BJ (cell line): ENCODE measurements at regions not wholly inside any gene's neighbourhood (a gene's known extent, or its start where the extent isn't known, plus 50 kb on each side); places are given as distances from the start of the nearest gene placed in this dataset.

Experiments
- CTCF ChIA-PET: fragments of 350-600 bp; formaldehyde crosslinking; extraction: SDS; loops from one replicate; lab custom pipeline; 2021; ENCODE audit warnings: antibody characterized with exemption, inconsistent platforms; lab: Yijun Ruan, JAX
- POLR2A ChIA-PET: fragments of 300-600 bp; sonication (Branson Sonifier 250); formaldehyde crosslinking; extraction: SDS; loops from one replicate; lab custom pipeline; 2021; ENCODE audit warnings: antibody characterized with exemption; lab: Charles Lee
- DNase-seq: peaks from one replicate; pipeline ENCODE4 v3.0.0-alpha.2; 2011; ENCODE audit warnings: low read depth
- H3K27me3 ChIP-seq: 2 replicates; pipeline ENCODE4 v1.6.0; 2011; ENCODE audit warnings: low read length; ENCODE audit not compliant: control insufficient read depth, insufficient read depth
- H3K36me3 ChIP-seq: 2 replicates; pipeline ENCODE4 v1.5.1; 2011; ENCODE audit warnings: low read length; ENCODE audit not compliant: control insufficient read depth, insufficient read depth
- H3K4me3 ChIP-seq: 2 replicates; pipeline ENCODE4 v1.5.1; 2011; ENCODE audit warnings: low read depth, mild to moderate bottlenecking, control low read depth, low read length
- TF ChIP-seq, protein P1 (sequence below): IDR thresholded peaks from 2 replicates; pipeline ENCODE4 v1.5.1; 2011; ENCODE audit warnings: low read depth, mild to moderate bottlenecking, control low read depth, inconsistent platforms, low read length, moderate library complexity; ENCODE audit not compliant: insufficient read depth

GRCh38 chr6:145112711-145113148, 622.6 kb downstream of the EPM2A start:
- no peak for DNase-seq
- TF ChIP-seq, protein P1, sequence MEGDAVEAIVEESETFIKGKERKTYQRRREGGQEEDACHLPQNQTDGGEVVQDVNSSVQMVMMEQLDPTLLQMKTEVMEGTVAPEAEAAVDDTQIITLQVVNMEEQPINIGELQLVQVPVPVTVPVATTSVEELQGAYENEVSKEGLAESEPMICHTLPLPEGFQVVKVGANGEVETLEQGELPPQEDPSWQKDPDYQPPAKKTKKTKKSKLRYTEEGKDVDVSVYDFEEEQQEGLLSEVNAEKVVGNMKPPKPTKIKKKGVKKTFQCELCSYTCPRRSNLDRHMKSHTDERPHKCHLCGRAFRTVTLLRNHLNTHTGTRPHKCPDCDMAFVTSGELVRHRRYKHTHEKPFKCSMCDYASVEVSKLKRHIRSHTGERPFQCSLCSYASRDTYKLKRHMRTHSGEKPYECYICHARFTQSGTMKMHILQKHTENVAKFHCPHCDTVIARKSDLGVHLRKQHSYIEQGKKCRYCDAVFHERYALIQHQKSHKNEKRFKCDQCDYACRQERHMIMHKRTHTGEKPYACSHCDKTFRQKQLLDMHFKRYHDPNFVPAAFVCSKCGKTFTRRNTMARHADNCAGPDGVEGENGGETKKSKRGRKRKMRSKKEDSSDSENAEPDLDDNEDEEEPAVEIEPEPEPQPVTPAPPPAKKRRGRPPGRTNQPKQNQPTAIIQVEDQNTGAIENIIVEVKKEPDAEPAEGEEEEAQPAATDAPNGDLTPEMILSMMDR = no peak
- Histone ChIP-seq H3K36me3 (no peaks in the 10 kb centered on the region), H3K4me3 (no peak overlapping the region), H3K27me3 (no peaks in the 10 kb centered on the region)
- CTCF ChIA-PET = no interaction called here
- POLR2A ChIA-PET = no interaction called here

GRCh38 chr6:145115638-145116037, 619.7 kb downstream of the EPM2A start:
- POLR2A ChIA-PET = no interaction called here
- TF ChIP-seq, protein P1 = no peak
- DNase-seq = no peak

GRCh38 chr6:145116591-145117178, 618.6 kb downstream of the EPM2A start:
- Histone ChIP-seq H3K27me3 (no peaks in the 10 kb centered on the region), H3K4me3 (no peak overlapping the region), H3K36me3 (no peaks in the 10 kb centered on the region)
- ChIA-PET POLR2A (no interaction called here), CTCF (no interaction called here)
- TF ChIP-seq, protein P1 = no peak
- no peak for DNase-seq

More at GRCh38 chr6:145115638-145116037, 619.7 kb downstream of the EPM2A start:
- CTCF ChIA-PET = no interaction called here
- Histone ChIP-seq H3K27me3 (no peaks in the 10 kb centered on the region), H3K4me3 (no peak overlapping the region), H3K36me3 (no peaks in the 10 kb centered on the region)

- Histone ChIP-seq H3K36me3 (no peaks in the 10 kb centered on the region), H3K27me3 (no peaks in the 10 kb centered on the region), H3K4me3 (no peak overlapping the region)
- ChIA-PET CTCF (no interaction called here), POLR2A (no interaction called here)
- DNase-seq = no peak
- TF ChIP-seq, protein P1 = no peak
These were observed 617.1 kb downstream of the EPM2A start for GRCh38 chr6:145118224-145118623.

GRCh38 chr6:145119081-145119480, 616.2 kb downstream of the EPM2A start:
- no peak for DNase-seq
- H3K36me3 ChIP-seq = no peaks in the 10 kb centered on the region
- TF ChIP-seq, protein P1 = no peak
- H3K4me3 ChIP-seq = no peak overlapping the region
- CTCF ChIA-PET = interaction anchor here (0.6 kb wide), 1 partner anchor 1901 kb away, joined by 4 read pairs; no protein-coding TSS in a partner anchor
- H3K27me3 ChIP-seq = no peaks in the 10 kb centered on the region
- POLR2A ChIA-PET = no interaction called here
